RWPE1 (cell line): ENCODE measurements at regions not wholly inside any gene's neighbourhood (a gene's known extent, or its start where the extent isn't known, plus 50 kb on each side); places are given as distances from the start of the nearest gene placed in this dataset.

Source experiments
- CTCF ChIA-PET: fragments of 350-600 bp; sonication (Branson Sonifier 250); formaldehyde crosslinking; extraction: SDS; loops from one replicate; lab custom pipeline; 2021; lab: Yijun Ruan, JAX
- POLR2A ChIA-PET: fragments of 400-600 bp; formaldehyde crosslinking; extraction: SDS; loops from one replicate; lab custom pipeline; 2020; ENCODE audit warnings: antibody characterized with exemption; ENCODE audit not compliant: low non-redundant PET; lab: Yijun Ruan, JAX
- DNase-seq: peaks from one replicate; pipeline ENCODE4 v3.0.0; 2012; ENCODE audit warnings: low spot score
- H3K27ac ChIP-seq: fragments of 450-650 bp; 2 replicates; pipeline ENCODE4 v1.5.1; 2017
- TF ChIP-seq, protein P1 (sequence below): fragments of 450-650 bp; conservative IDR thresholded peaks from 2 replicates; pipeline ENCODE4 v1.5.1; 2017; ENCODE audit warnings: low read depth, mild to moderate bottlenecking

DNA sequence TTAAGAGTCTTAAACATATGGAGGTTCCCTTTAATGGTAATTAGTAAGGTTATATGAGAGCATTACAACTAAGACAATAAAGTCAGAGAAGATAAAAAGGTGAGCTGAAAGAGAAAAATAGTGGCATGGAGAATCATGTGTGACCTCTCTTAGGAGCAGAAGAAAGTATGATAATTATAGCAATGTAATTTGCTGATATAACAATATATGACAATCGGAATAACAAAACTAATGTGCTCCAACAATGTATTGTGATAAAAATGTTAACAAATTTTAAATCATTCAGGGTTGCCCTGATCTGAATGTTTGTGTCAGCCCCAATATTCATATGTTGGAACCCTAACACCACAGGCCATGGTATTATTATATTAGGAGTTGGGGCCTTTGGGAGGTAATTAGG lies 269.6 kb upstream of the PPFIA2 start:
- H3K27ac ChIP-seq, result no peak overlapping the region
- ChIA-PET CTCF (no interaction called here), POLR2A (no interaction called here)
- DNase-seq, result no peak
- TF ChIP-seq, protein P1, sequence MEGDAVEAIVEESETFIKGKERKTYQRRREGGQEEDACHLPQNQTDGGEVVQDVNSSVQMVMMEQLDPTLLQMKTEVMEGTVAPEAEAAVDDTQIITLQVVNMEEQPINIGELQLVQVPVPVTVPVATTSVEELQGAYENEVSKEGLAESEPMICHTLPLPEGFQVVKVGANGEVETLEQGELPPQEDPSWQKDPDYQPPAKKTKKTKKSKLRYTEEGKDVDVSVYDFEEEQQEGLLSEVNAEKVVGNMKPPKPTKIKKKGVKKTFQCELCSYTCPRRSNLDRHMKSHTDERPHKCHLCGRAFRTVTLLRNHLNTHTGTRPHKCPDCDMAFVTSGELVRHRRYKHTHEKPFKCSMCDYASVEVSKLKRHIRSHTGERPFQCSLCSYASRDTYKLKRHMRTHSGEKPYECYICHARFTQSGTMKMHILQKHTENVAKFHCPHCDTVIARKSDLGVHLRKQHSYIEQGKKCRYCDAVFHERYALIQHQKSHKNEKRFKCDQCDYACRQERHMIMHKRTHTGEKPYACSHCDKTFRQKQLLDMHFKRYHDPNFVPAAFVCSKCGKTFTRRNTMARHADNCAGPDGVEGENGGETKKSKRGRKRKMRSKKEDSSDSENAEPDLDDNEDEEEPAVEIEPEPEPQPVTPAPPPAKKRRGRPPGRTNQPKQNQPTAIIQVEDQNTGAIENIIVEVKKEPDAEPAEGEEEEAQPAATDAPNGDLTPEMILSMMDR, result no peak

- ChIA-PET CTCF (no interaction called here), POLR2A (no interaction called here)
- DNase-seq, result no peak
- H3K27ac ChIP-seq, result no peak overlapping the region
- TF ChIP-seq, protein P1, result no peak
Observed at GRCh38 chr12:82027612-82028011, 268.5 kb upstream of the PPFIA2 start.

DNA sequence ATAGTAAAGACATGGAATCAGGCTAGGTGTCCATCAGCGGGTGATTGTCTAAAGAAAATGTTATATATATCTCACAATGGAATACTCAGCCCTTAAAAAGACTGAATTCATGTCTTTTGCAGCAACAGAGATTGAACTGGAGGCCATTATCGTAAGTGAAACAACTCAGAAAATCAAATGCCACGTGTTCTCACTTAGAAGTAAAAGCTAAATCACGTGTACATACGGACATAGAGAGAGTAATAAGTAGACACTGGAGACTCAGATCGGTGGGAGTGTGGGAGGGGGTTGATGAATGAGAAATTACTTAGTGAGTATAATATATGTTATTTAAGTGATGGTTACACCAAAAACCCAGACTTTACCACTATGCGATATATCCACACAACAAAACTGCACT lies 266.3 kb upstream of the PPFIA2 start:
- no peak for DNase-seq
- TF ChIP-seq, protein P1, result no peak
- H3K27ac ChIP-seq, result no peak overlapping the region
- CTCF ChIA-PET, result no interaction called here
- POLR2A ChIA-PET, result no interaction called here

DNA sequence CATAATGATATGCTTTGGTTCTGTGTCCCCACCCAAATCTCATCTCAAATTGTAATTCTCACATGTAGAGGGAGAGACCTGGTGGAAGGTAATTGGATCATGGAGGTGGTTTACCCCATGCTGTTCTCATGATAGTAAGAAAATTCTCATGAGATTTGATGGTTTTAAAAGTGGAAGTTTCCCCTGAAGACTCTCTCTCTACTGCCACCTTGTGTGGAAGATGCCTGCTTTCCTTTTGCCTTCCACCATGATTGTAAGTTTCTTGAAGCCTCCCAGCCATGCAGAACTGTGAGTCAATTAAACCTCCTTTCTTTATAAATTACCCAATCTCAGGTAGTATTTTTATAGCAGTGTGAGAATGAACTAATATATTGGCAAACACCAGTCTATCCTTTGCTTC lies 260.4 kb upstream of the PPFIA2 start:
- TF ChIP-seq, protein P1, result no peak
- no peak for DNase-seq
- H3K27ac ChIP-seq, result no peak overlapping the region
- CTCF ChIA-PET, result no interaction called here
- POLR2A ChIA-PET, result no interaction called here

GRCh38 chr12:82015623-82016347 lies 256.6 kb upstream of the PPFIA2 start:
- CTCF ChIA-PET, result no interaction called here

DNA sequence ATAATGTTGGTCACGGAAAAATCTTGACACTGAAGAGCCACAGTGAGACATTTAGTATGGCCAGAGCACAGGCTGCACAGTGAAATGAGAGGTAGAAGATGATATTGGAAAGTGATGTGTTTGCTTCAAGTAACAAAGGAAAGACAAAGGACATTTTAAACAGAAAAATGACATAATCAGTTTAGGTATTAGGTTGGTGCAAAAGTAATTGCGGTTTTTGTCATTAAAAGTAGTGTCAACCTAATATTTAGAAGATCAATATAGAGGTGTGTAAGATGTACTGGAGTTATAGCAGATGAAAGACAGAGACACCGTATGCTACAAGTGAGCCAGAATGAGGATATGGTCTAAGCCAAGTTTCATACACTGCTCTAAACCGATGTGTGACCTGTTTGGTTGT lies 253.0 kb upstream of the PPFIA2 start:
- ChIA-PET CTCF (no interaction called here), POLR2A (no interaction called here)
- no peak for DNase-seq
- TF ChIP-seq, protein P1, result no peak
- H3K27ac ChIP-seq, result no peak overlapping the region

More at GRCh38 chr12:82015623-82016347, 256.6 kb upstream of the PPFIA2 start:
- no peak for DNase-seq
- POLR2A ChIA-PET, result no interaction called here
- TF ChIP-seq, protein P1, result no peak
- H3K27ac ChIP-seq, result no peak overlapping the region
